Endothelial cell of umbilical vein (primary cell): ENCODE measurements at regions not wholly inside any gene's neighbourhood (a gene's known extent, or its start where the extent isn't known, plus 50 kb on each side); places are given as distances from the start of the nearest gene placed in this dataset.

Experiments
- BruUV-seq: library from RNA; stranded (reverse); fragments of 400-500 nt; replicated peaks from 2 replicates; lab custom pipeline; 2021; lab: Mats Ljungman, UMichigan
- CTCF ChIA-PET: fragments of 300-600, 350-600 bp; sonication (Branson Sonifier 250); formaldehyde crosslinking; loops from one replicate; lab custom pipeline; 2021; ENCODE audit warnings: antibody characterized with exemption, inconsistent platforms; lab: Charles Lee
- POLR2A ChIA-PET: fragments of 300-600, 350-600 bp; sonication (Branson Sonifier 250); formaldehyde crosslinking; loops from one replicate; lab custom pipeline; 2021; ENCODE audit warnings: antibody characterized with exemption, inconsistent platforms; lab: Charles Lee
- DNase-seq: peaks from one replicate; pipeline ENCODE4 v3.0.0-alpha.2; 2011; ENCODE audit warnings: low read depth, low spot score
- FAIRE-seq: peaks from 2 replicates; lab custom pipeline; 2011; peaks lifted over from hg19 to GRCh38; lab: Jason Lieb, UNC
- H2AFZ ChIP-seq: 2 replicates; pipeline ENCODE4 v1.6.0; 2012; ENCODE audit warnings: low read depth, low read length, control low read depth, inconsistent platforms
- H3K27ac ChIP-seq: 2 replicates; pipeline ENCODE4 v1.5.1; 2011; ENCODE audit warnings: low read depth, mild to moderate bottlenecking, control low read depth, low read length, moderate library complexity; ENCODE audit not compliant: insufficient read depth
- H3K27me3 ChIP-seq, 2 experiments: 2 replicates each; pipeline versions ENCODE4 v1.6.0 to v1.6.1; 2011; ENCODE audit warnings: low read length in 2 of 2, mixed read lengths in 1 of 2; ENCODE audit not compliant: control insufficient read depth in 2 of 2, insufficient read depth in 2 of 2
- H3K36me3 ChIP-seq, 2 experiments: 2 replicates in 1 of 2; 3 replicates in 1 of 2; pipeline ENCODE4 v1.5.1; 2011; ENCODE audit warnings: low read length in 2 of 2, mild to moderate bottlenecking in 1 of 2, moderate library complexity in 1 of 2; ENCODE audit not compliant: control insufficient read depth in 2 of 2, insufficient read depth in 2 of 2; ENCODE audit errors: extremely low read depth in 1 of 2
- H3K4me1 ChIP-seq: 3 replicates; pipeline ENCODE4 v1.5.1; 2011; ENCODE audit warnings: mild to moderate bottlenecking, low read length; ENCODE audit not compliant: control insufficient read depth, insufficient read depth; ENCODE audit errors: extremely low read depth
- H3K4me2 ChIP-seq: 2 replicates; pipeline ENCODE4 v1.6.1; 2011; ENCODE audit warnings: low read length, control low read depth, mixed read lengths; ENCODE audit not compliant: insufficient read depth
- H3K4me3 ChIP-seq, 3 experiments: fragments of 200-600 bp in 1 of 3; sonication (generic), shearing (Covaris generic) in 1 of 3; replicated peaks in 1 of 3; 2 replicates each; pipeline ENCODE4 v1.5.1; 2011 to 2016; ENCODE audit warnings: control low read depth in 3 of 3, low read length in 3 of 3, mild to moderate bottlenecking in 2 of 3, inconsistent platforms in 1 of 3, low read depth in 1 of 3, moderate library complexity in 1 of 3; ENCODE audit not compliant: insufficient read depth in 1 of 3
- H3K79me2 ChIP-seq: 2 replicates; pipeline ENCODE4 v1.6.0; 2012; ENCODE audit warnings: low read length, inconsistent platforms; ENCODE audit not compliant: control insufficient read depth, insufficient read depth
- H3K9ac ChIP-seq: replicated peaks from 2 replicates; pipeline ENCODE3; 2011; ENCODE audit warnings: low read length, control low read depth; ENCODE audit not compliant: insufficient read depth; ENCODE audit errors: extremely low read depth
- H3K9me1 ChIP-seq: replicated peaks from 3 replicates; pipeline ENCODE4 v1.6.0; 2011; ENCODE audit warnings: mild to moderate bottlenecking, low read length; ENCODE audit not compliant: control insufficient read depth, insufficient read depth; ENCODE audit errors: extremely low read depth
- H3K9me3 ChIP-seq: replicated peaks from 2 replicates; pipeline ENCODE4 v1.5.1; 2012; ENCODE audit warnings: low read length, inconsistent platforms; ENCODE audit not compliant: control insufficient read depth, insufficient read depth
- H4K20me1 ChIP-seq: replicated peaks from 2 replicates; pipeline ENCODE3; 2011; ENCODE audit warnings: mild to moderate bottlenecking, low read length; ENCODE audit not compliant: control insufficient read depth, insufficient read depth; ENCODE audit errors: extremely low read depth
- EZH2 ChIP-seq: IDR thresholded peaks from 2 replicates; pipeline ENCODE4 v1.6.1; 2012; ENCODE audit warnings: borderline replicate concordance, low read depth, mild to moderate bottlenecking, moderate library complexity, low read length, inconsistent platforms; ENCODE audit not compliant: severe bottlenecking
- FOS ChIP-seq: IDR thresholded peaks from 2 replicates; pipeline ENCODE4 v1.6.1; 2011; ENCODE audit warnings: mild to moderate bottlenecking, low read length, moderate library complexity, borderline replicate concordance; ENCODE audit not compliant: insufficient read depth
- GATA2 ChIP-seq: IDR thresholded peaks from 2 replicates; pipeline ENCODE4 v1.7.0; 2011; ENCODE audit warnings: low read depth, mild to moderate bottlenecking, moderate library complexity, mixed read lengths, low read length; ENCODE audit not compliant: insufficient read length, insufficient read depth
- JUN ChIP-seq: IDR thresholded peaks from 2 replicates; pipeline ENCODE4 v1.6.1; 2011; ENCODE audit warnings: borderline replicate concordance, low read depth; ENCODE audit not compliant: insufficient read length, insufficient read depth
- MYC ChIP-seq: IDR thresholded peaks from one replicate; pipeline ENCODE4 v1.6.1; 2011; ENCODE audit warnings: mild to moderate bottlenecking, low read depth, low read length
- POLR2A ChIP-seq: IDR thresholded peaks from 2 replicates; pipeline ENCODE4 v1.6.1; 2012; ENCODE audit warnings: low read depth, mild to moderate bottlenecking, control low read depth, low read length
- POLR2AphosphoS5 ChIP-seq: IDR thresholded peaks from 2 replicates; pipeline ENCODE4 v1.6.1; 2012; ENCODE audit warnings: low read depth, mild to moderate bottlenecking, control low read depth, low read length, moderate library complexity; ENCODE audit not compliant: insufficient read depth
- dilution Hi-C: fragments of 300-500 bp; cut with MboI; formaldehyde crosslinking; loops from one replicate; pipeline ENCODE4 v1.15.0; 2019; ENCODE audit warnings: low sequenced_read_pairs; ENCODE audit not compliant: extremely low pct_ligation_motif_present
- intact Hi-C: fragments of 100-400 bp; cut with micrococcal nuclease; formaldehyde crosslinking; loops from one replicate; pipeline ENCODE4 v1.10.0; 2022
- TF ChIP-seq, protein P1 (sequence below): IDR thresholded peaks from 2 replicates; pipeline ENCODE4 v1.6.1; 2011; ENCODE audit not compliant: insufficient read depth, insufficient read length
- TF ChIP-seq, protein P2 (sequence below), 2 donors: IDR thresholded peaks; 1 replicate in 1 of 2; 2 replicates in 1 of 2; pipeline ENCODE4 v1.5.1; 2011; ENCODE audit warnings: low read length in 2 of 2, mild to moderate bottlenecking in 2 of 2, moderate library complexity in 2 of 2, control low read depth in 1 of 2, inconsistent platforms in 1 of 2, low read depth in 1 of 2; ENCODE audit not compliant: insufficient read depth in 1 of 2; ENCODE audit errors: extremely low read depth in 1 of 2

DNA sequence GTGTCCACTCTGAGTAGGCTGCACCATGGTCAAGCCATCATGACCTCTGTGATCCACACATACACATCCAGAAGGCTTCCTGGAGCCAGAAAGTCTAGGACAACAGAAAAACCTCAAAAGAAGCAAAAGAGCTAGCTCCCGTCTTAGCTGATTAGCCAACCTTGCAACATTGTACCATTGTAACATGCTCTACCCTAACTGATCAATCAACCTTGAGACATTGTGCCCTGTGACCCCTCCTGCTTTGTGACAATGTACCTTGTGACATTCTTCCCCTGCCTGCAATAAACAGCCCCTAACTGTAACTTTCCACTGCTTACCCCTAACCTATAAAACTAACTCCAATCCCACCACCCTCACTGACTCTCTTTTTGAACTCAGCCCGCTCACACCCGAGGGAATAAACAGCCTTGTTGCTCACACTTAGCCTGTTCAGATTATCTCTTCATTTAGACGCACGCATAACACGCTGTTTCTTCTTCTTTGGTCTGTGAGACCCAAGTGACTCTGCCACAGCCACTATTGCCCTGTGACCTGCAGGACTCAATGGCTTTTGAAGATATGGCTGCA, 1104.6 kb downstream of the OTOL1 start:
- no peak overlapping the region for H3K4me3 ChIP-seq
- no TSS peak for BruUV-seq
- DNase-seq (no peak), FAIRE-seq (no peak)
- H3K36me3 ChIP-seq = no peaks in the 10 kb centered on the region
- no peaks in the 10 kb centered on the region for H3K4me1 ChIP-seq
- H4K20me1 ChIP-seq = no peaks in the 10 kb centered on the region
- no peak overlapping the region for H3K27ac ChIP-seq
- no peak overlapping the region for H3K4me2 ChIP-seq
- no peak for TF ChIP-seq MYC
- no peak for TF ChIP-seq POLR2AphosphoS5
- no peak for TF ChIP-seq JUN
- TF ChIP-seq EZH2 = no peak
- no peak for TF ChIP-seq GATA2
- TF ChIP-seq, protein P1, sequence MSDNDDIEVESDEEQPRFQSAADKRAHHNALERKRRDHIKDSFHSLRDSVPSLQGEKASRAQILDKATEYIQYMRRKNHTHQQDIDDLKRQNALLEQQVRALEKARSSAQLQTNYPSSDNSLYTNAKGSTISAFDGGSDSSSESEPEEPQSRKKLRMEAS = no peak
- TF ChIP-seq FOS = no peak
- no peak for TF ChIP-seq POLR2A
- TF ChIP-seq, protein P2, sequence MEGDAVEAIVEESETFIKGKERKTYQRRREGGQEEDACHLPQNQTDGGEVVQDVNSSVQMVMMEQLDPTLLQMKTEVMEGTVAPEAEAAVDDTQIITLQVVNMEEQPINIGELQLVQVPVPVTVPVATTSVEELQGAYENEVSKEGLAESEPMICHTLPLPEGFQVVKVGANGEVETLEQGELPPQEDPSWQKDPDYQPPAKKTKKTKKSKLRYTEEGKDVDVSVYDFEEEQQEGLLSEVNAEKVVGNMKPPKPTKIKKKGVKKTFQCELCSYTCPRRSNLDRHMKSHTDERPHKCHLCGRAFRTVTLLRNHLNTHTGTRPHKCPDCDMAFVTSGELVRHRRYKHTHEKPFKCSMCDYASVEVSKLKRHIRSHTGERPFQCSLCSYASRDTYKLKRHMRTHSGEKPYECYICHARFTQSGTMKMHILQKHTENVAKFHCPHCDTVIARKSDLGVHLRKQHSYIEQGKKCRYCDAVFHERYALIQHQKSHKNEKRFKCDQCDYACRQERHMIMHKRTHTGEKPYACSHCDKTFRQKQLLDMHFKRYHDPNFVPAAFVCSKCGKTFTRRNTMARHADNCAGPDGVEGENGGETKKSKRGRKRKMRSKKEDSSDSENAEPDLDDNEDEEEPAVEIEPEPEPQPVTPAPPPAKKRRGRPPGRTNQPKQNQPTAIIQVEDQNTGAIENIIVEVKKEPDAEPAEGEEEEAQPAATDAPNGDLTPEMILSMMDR (IDR thresholded peaks at IDR 0.05; ENCODE audit: extremely low read depth in 1 of 2, insufficient read depth in 1 of 2, low read depth in 1 of 2, low read length in 2 of 2) = no peak
- H3K79me2 ChIP-seq = no peaks in the 10 kb centered on the region
- POLR2A ChIA-PET = no interaction called here
- H3K9ac ChIP-seq = no peak overlapping the region
- CTCF ChIA-PET = no interaction called here
- dilution Hi-C loops = no loop called here
- no peaks in the 10 kb centered on the region for H3K27me3 ChIP-seq
- intact Hi-C loops = loop anchor here (5.0 kb wide), 1 partner anchor 559 kb away; no protein-coding TSS in a partner anchor
- no peaks in the 10 kb centered on the region for H3K9me1 ChIP-seq
- no peak overlapping the region for H2AFZ ChIP-seq
- peaks cover 2% of the 10 kb centered on the region for H3K9me3 ChIP-seq
